ENCODE measurements at regions not wholly inside any gene's neighbourhood (a gene's known extent, or its start where the extent isn't known, plus 50 kb on each side); places are given as distances from the start of the nearest gene placed in this dataset.

DNA sequence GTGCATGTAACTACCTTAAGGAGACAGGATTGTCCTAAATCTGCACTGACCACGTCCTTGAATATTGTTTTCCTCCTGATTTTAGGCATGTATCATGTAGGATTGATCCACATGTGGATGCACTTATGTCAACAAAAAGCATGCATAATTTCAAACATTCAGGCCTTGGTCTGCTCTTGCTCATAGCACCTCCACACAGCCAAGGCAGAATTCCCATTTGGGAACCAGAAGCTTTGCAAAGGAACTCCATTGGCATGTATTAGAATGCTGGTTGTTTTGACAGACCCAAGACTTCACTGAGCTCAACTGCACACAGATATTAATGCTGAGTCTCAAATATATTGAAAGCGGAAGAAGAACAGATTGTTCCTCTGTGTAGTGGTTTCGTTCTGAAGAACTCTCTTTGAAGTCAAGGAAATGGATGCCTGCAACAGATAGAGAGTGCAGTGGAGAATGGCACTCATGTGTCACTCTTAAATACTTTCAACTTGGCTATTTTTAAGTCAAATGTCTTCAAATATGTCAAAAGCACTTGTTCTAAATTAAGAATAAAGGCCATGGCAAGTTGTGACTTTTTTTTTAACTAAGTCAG, 387.6 kb downstream of the LTN1 start:
- TF ChIP-seq POLR2A (IDR thresholded peaks at IDR 0.05; ENCODE audit: low read length) = no peak
- TF ChIP-seq GATA1 (IDR thresholded peaks at IDR 0.05; ENCODE audit: low read depth, low read length) = no peak
